T-cell (primary cell): ENCODE measurements at regions not wholly inside any gene's neighbourhood (a gene's known extent, or its start where the extent isn't known, plus 50 kb on each side); places are given as distances from the start of the nearest gene placed in this dataset.

Experiments
- ATAC-seq, 4 experiments: fragments of 200-7000 bp in 3 of 4; fragments of 150-1000 bp in 1 of 4; cut with Tn5 transposase; replicated peaks in 1 of 4; 1 replicate in 3 of 4; 2 replicates in 1 of 4; pipeline ENCODE4 v1.10.0; 2021; ENCODE audit warnings: moderate library complexity in 3 of 4, mild to moderate bottlenecking in 2 of 4, moderate number of reproducible peaks in 1 of 4
- CTCF ChIA-PET, 2 donors: fragments of 300-600 bp; sonication (Branson Sonifier 250); formaldehyde crosslinking; loops; one replicate each; lab custom pipeline; 2022; ENCODE audit warnings: antibody characterized with exemption in 2 of 2; lab: Charles Lee
- POLR2A ChIA-PET, 2 donors: fragments of 300-600 bp; sonication (Branson Sonifier 250); formaldehyde crosslinking; loops; one replicate each; lab custom pipeline; 2022; ENCODE audit warnings: antibody characterized with exemption in 2 of 2; lab: Charles Lee
- DNase-seq, 35 experiments: peaks; one replicate each; pipeline versions ENCODE4 v3.0.0 to v3.0.0-alpha.2; 2013 to 2023
- H3K27ac ChIP-seq: one replicate; pipeline ENCODE4 v1.5.1; 2013; ENCODE audit warnings: low read length
- H3K27me3 ChIP-seq, 2 experiments: replicated peaks in 1 of 2; 1 replicate in 1 of 2; 2 replicates in 1 of 2; pipeline versions ENCODE4 v1.6.1 to v1.7.0; 2013; ENCODE audit warnings: low read length in 1 of 2, mixed read lengths in 1 of 2; ENCODE audit not compliant: control insufficient read depth in 2 of 2, insufficient read depth in 2 of 2; ENCODE audit errors: extremely low read depth in 1 of 2
- H3K36me3 ChIP-seq, 2 donors: 1 replicate in 1 of 2; 2 replicates in 1 of 2; pipeline versions ENCODE4 v1.6.1 to v1.7.0; 2013; ENCODE audit warnings: low read length in 1 of 2; ENCODE audit not compliant: control insufficient read depth in 2 of 2, insufficient read depth in 1 of 2; ENCODE audit errors: extremely low read depth in 1 of 2
- H3K4me1 ChIP-seq, 2 experiments: 1 replicate in 1 of 2; 2 replicates in 1 of 2; pipeline versions ENCODE4 v1.6.1 to v1.7.0; 2013; ENCODE audit warnings: low read length in 2 of 2, mixed read lengths in 1 of 2; ENCODE audit not compliant: insufficient read depth in 2 of 2, control insufficient read depth in 1 of 2; ENCODE audit errors: extremely low read depth in 1 of 2
- H3K4me3 ChIP-seq, 2 donors: 1 replicate in 1 of 2; 2 replicates in 1 of 2; pipeline versions ENCODE4 v1.5.1 to v1.7.0; 2013; ENCODE audit warnings: mild to moderate bottlenecking in 2 of 2, low read length in 1 of 2, moderate library complexity in 1 of 2; ENCODE audit not compliant: control insufficient read depth in 1 of 2; ENCODE audit errors: extremely low read depth in 1 of 2
- H3K9me3 ChIP-seq: 2 replicates; pipeline ENCODE4 v1.7.0; 2013
- H3K27ac Mint-ChIP-seq, 2 donors: one replicate each; pipeline ENCODE4 v1.8.0; 2020 to 2021; ENCODE audit warnings: mild to moderate bottlenecking in 2 of 2, mixed read lengths in 2 of 2
- H3K27me3 Mint-ChIP-seq, 2 donors: one replicate each; pipeline ENCODE4 v1.8.0; 2021 to 2022; ENCODE audit warnings: mixed read lengths in 2 of 2
- H3K36me3 Mint-ChIP-seq: one replicate; pipeline ENCODE4 v1.8.0; 2021; ENCODE audit warnings: mixed read lengths
- H3K4me1 Mint-ChIP-seq, 3 donors: one replicate each; pipeline ENCODE4 v1.8.0; 2020 to 2022; ENCODE audit warnings: mixed read lengths in 3 of 3, mild to moderate bottlenecking in 1 of 3
- H3K4me3 Mint-ChIP-seq, 3 donors: one replicate each; pipeline ENCODE4 v1.8.0; 2020 to 2022; ENCODE audit warnings: mild to moderate bottlenecking in 3 of 3, mixed read lengths in 3 of 3, moderate library complexity in 3 of 3
- H3K9me3 Mint-ChIP-seq, 3 donors: one replicate each; pipeline ENCODE4 v1.8.0; 2020 to 2022; ENCODE audit warnings: mixed read lengths in 3 of 3
- WGBS: methylation state at CpG from one replicate; pipeline ENCODE4 v1.1.5; 2013; ENCODE audit warnings: missing lambda C conversion rate; ENCODE audit not compliant: insufficient coverage; 5-methylcytosine and 5-hydroxymethylcytosine counted together

DNA sequence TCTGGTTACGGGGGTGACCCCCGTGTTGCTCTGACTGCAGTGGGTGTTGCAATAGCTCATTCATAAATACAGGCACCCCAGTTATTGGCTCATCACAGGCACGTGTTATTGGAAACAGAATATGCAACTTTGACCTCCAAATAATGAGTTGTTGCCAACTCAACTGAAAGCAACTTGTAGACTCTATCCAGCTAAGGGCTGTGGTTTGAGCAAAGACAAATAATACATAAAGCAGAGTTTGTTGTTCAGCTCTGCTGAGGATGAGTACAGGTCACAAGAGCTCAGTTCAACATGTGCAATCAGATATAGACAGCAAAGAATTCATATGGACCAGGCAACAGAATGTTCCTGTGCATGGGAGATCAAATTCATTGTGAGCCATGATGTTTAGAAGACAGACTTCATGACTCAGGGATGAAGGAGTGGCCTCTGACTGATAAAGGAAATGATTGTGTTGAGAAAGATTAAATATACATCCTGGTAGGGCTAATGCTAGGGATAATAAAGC is 87.6 kb upstream of the LRIG1 start:
- POLR2A ChIA-PET, result no interaction called here
- Histone ChIP-seq H3K27me3 (peaks cover 0 to 9% of the 10 kb centered on the region in 2 experiments), H3K4me1 (peaks cover 5 to 8% of the 10 kb centered on the region in 2 experiments), H3K36me3 (no peaks in the 10 kb centered on the region), H3K27ac (no peak overlapping the region), H3K4me3 (no peak overlapping the region), H3K9me3 (no peaks in the 10 kb centered on the region)
- no peaks in the 10 kb centered on the region for H3K36me3 Mint-ChIP-seq
- H3K4me3 Mint-ChIP-seq, result no peak overlapping the region
- peaks cover 18 to 21% of the 10 kb centered on the region in 2 donors for H3K27me3 Mint-ChIP-seq
- H3K9me3 Mint-ChIP-seq, result no peaks in the 10 kb centered on the region
- WGBS, result no CpG with 5 or more reads among the region's 3 CpGs
- peaks cover 6 to 10% (median 8%) of the 10 kb centered on the region in 3 donors for H3K4me1 Mint-ChIP-seq
- CTCF ChIA-PET, result interaction anchor here in 1 of 2 donors (0.6 kb wide), 1 partner anchor 27 kb away, joined by 5 read pairs; no protein-coding TSS in a partner anchor
- ATAC-seq, result no peak
- H3K27ac Mint-ChIP-seq, result no peak overlapping the region
- no peak for DNase-seq

DNA sequence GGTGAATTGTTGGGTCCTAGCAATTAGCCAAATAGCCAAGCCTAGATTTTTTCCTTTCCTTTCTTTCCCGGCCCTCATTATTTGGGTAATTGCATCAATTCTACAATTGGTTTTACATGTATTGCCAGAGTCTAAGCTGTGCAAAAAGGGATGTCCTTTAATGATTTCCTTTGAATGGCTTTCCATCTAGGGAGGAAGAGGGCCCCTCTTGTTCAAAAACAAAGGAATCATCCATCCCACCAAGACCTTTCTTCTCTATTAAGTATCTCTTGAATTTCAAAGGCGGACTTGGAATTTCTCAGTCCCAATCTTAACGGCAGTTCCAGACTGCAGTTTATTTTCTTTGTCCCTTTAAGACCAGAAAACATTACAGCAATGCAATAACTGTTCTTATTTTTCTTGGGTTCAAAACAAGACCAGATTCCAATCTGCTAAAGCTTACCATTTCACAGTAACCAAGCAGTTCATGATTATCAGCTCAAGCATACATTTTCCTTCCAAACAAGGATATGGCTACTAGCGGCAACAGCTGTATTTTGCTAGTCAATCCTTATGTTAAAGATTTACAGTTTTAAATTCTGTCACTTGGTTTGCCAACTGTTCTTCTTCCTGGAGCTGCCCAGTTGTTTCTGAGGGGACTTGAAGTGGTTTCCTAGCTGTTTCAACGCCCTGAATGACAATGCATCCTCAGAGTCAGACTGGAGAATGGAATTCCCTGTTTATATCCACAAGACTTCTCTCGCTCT is 91.4 kb upstream of the LRIG1 start:
- no peaks in the 10 kb centered on the region for H3K36me3 Mint-ChIP-seq
- Histone ChIP-seq H3K27ac (no peak overlapping the region), H3K9me3 (no peaks in the 10 kb centered on the region), H3K4me3 (no peak overlapping the region), H3K36me3 (no peaks in the 10 kb centered on the region), H3K27me3 (peaks cover 0 to 9% of the 10 kb centered on the region in 2 experiments), H3K4me1 (no peaks in the 10 kb centered on the region)
- H3K27ac Mint-ChIP-seq, result no peak overlapping the region
- 92% methylated on average over 2 of the region's 6 CpGs for WGBS
- H3K27me3 Mint-ChIP-seq, result peaks cover 9 to 17% of the 10 kb centered on the region in 2 donors
- ATAC-seq, result no peak
- ChIA-PET CTCF (interaction anchor here in 1 of 2 donors (0.6 kb wide), 1 partner anchor 46 kb away, joined by 3 read pairs; no protein-coding TSS in a partner anchor), POLR2A (interaction anchor here in 1 of 2 donors (0.5 kb wide), 1 partner anchor 34 kb away, joined by 8 read pairs; no protein-coding TSS in a partner anchor)
- H3K4me1 Mint-ChIP-seq, result no peaks in the 10 kb centered on the region
- no peaks in the 10 kb centered on the region for H3K9me3 Mint-ChIP-seq
- no peak for DNase-seq
- no peak overlapping the region for H3K4me3 Mint-ChIP-seq

- 91% methylated on average over 5 of the region's 11 CpGs for WGBS
- Histone ChIP-seq H3K4me1 (no peaks in the 10 kb centered on the region), H3K9me3 (no peaks in the 10 kb centered on the region), H3K27ac (no peak overlapping the region), H3K36me3 (no peaks in the 10 kb centered on the region), H3K27me3 (peaks cover 0 to 9% of the 10 kb centered on the region in 2 experiments), H3K4me3 (no peak overlapping the region)
- CTCF ChIA-PET, result no interaction called here
- Mint-ChIP-seq H3K36me3 (no peaks in the 10 kb centered on the region), H3K27me3 (peaks cover 9 to 12% of the 10 kb centered on the region in 2 donors), H3K9me3 (no peaks in the 10 kb centered on the region), H3K27ac (no peak overlapping the region), H3K4me3 (no peak overlapping the region), H3K4me1 (no peaks in the 10 kb centered on the region)
- POLR2A ChIA-PET, result interaction anchor here in 1 of 2 donors (0.5 kb wide), 1 partner anchor 26 kb away, joined by 3 read pairs; no protein-coding TSS in a partner anchor
- no peak for ATAC-seq
- DNase-seq, result no peak
Measured at GRCh38 chr3:66592927-66593625, 92.3 kb upstream of the LRIG1 start.

- no peaks in the 10 kb centered on the region for H3K4me1 Mint-ChIP-seq
- H3K36me3 Mint-ChIP-seq, result no peaks in the 10 kb centered on the region
- ATAC-seq, result no peak
- H3K9me3 Mint-ChIP-seq, result no peaks in the 10 kb centered on the region
- H3K36me3 ChIP-seq, result no peaks in the 10 kb centered on the region
- WGBS, result no CpG with 5 or more reads among the region's 1 CpG
- no peak overlapping the region for H3K4me3 Mint-ChIP-seq
- ChIA-PET CTCF (no interaction called here), POLR2A (no interaction called here)
- no peak for DNase-seq
- no peak overlapping the region for H3K27ac Mint-ChIP-seq
- no peak overlapping the region for H3K27ac ChIP-seq
- no peaks in the 10 kb centered on the region for H3K4me1 ChIP-seq
- H3K4me3 ChIP-seq, result no peak overlapping the region
- H3K27me3 Mint-ChIP-seq, result peaks cover 9 to 12% of the 10 kb centered on the region in 2 donors
- no peaks in the 10 kb centered on the region for H3K9me3 ChIP-seq
- peaks cover 0 to 9% of the 10 kb centered on the region in 2 experiments for H3K27me3 ChIP-seq
Measured at GRCh38 chr3:66593978-66594377, 93.2 kb upstream of the LRIG1 start.

- H3K4me1 Mint-ChIP-seq, result peaks cover 3 to 18% (median 4%) of the 10 kb centered on the region in 3 donors
- no peaks in the 10 kb centered on the region for H3K9me3 ChIP-seq
- H3K9me3 Mint-ChIP-seq, result no peaks in the 10 kb centered on the region
- H3K27ac Mint-ChIP-seq, result no peak overlapping the region
- ChIA-PET POLR2A (no interaction called here), CTCF (no interaction called here)
- H3K27me3 Mint-ChIP-seq, result peaks cover 4 to 10% of the 10 kb centered on the region in 2 donors
- H3K4me3 ChIP-seq, result no peak overlapping the region
- no peak for DNase-seq
- no peaks in the 10 kb centered on the region for H3K36me3 ChIP-seq
- H3K27me3 ChIP-seq, result peaks cover 0 to 6% of the 10 kb centered on the region in 2 experiments
- ATAC-seq, result no peak
- WGBS, result 89% methylated on average over 3 of the region's 5 CpGs
- no peak overlapping the region for H3K4me3 Mint-ChIP-seq
- H3K4me1 ChIP-seq, result peaks cover 0 to 2% of the 10 kb centered on the region in 2 experiments
- no peaks in the 10 kb centered on the region for H3K36me3 Mint-ChIP-seq
- H3K27ac ChIP-seq, result no peak overlapping the region
Measured at GRCh38 chr3:66597308-66597863, 96.6 kb upstream of the LRIG1 start.

DNA sequence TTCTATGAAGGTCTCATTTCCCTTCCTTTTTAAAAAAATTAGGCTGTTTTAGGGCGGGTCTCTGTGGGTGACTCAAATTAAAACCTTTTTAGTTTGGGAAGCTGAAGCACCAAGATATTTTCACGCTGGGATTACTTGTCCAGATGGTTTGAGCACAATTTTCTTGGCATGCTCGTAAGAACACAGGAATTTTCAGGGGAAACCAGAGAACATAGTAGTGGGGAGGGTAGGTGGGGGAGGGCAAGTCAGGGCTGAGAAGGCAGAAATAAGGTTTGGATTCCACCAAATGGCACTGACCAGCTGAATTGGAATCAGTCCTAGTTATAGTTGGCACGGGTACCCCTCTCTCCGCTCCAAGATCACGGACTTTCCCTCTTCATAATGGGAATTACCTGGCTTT is 97.3 kb upstream of the LRIG1 start:
- no peak for ATAC-seq
- Histone ChIP-seq H3K4me1 (peaks cover 8 to 10% of the 10 kb centered on the region in 2 experiments), H3K4me3 (no peak overlapping the region), H3K27me3 (no peaks in the 10 kb centered on the region), H3K36me3 (no peaks in the 10 kb centered on the region), H3K9me3 (no peaks in the 10 kb centered on the region), H3K27ac (no peak overlapping the region)
- WGBS, result 79% methylated on average over 3 of the region's 6 CpGs
- no peak overlapping the region for H3K27ac Mint-ChIP-seq
- no peaks in the 10 kb centered on the region for H3K9me3 Mint-ChIP-seq
- ChIA-PET POLR2A (interaction anchor here in 1 of 2 donors (0.5 kb wide), 1 partner anchor 17 kb away, joined by 3 read pairs; no protein-coding TSS in a partner anchor), CTCF (no interaction called here)
- no peak overlapping the region for H3K4me3 Mint-ChIP-seq
- peaks cover 4 to 8% of the 10 kb centered on the region in 2 donors for H3K27me3 Mint-ChIP-seq
- peaks cover 11 to 25% (median 11%) of the 10 kb centered on the region in 3 donors for H3K4me1 Mint-ChIP-seq
- no peak for DNase-seq
- no peaks in the 10 kb centered on the region for H3K36me3 Mint-ChIP-seq
